ENCODE measurements at regions not wholly inside any gene's neighbourhood (a gene's known extent, or its start where the extent isn't known, plus 50 kb on each side); places are given as distances from the start of the nearest gene placed in this dataset.

DNA sequence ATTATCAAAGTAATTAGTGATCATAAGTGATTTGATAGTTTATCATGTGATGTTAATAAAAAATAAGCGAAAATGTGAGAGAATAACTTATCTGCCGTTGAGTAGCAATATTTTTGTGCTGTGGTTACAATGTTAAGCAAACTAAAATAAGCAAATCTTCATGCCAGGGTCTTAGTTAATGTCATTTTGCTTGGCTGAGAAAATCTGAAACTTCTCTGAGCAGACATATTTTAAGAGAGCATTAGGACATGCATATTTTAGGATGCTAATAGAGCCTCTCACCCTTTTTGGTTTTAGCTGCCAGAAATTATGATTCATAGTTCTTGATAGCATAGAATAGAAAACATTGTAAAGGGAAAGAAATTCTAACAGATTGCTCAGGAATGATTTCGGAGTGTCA is 233.5 kb upstream of the ZEB2 start:
- TF ChIP-seq, protein P1, sequence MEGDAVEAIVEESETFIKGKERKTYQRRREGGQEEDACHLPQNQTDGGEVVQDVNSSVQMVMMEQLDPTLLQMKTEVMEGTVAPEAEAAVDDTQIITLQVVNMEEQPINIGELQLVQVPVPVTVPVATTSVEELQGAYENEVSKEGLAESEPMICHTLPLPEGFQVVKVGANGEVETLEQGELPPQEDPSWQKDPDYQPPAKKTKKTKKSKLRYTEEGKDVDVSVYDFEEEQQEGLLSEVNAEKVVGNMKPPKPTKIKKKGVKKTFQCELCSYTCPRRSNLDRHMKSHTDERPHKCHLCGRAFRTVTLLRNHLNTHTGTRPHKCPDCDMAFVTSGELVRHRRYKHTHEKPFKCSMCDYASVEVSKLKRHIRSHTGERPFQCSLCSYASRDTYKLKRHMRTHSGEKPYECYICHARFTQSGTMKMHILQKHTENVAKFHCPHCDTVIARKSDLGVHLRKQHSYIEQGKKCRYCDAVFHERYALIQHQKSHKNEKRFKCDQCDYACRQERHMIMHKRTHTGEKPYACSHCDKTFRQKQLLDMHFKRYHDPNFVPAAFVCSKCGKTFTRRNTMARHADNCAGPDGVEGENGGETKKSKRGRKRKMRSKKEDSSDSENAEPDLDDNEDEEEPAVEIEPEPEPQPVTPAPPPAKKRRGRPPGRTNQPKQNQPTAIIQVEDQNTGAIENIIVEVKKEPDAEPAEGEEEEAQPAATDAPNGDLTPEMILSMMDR (IDR thresholded peaks at IDR 0.05; ENCODE audit: insufficient read depth, low read depth, low read length): no peak
- TF ChIP-seq EZH2 (IDR thresholded peaks at IDR 0.05; ENCODE audit: insufficient read depth, low read length): no peak

Measured in astrocyte (in vitro differentiated cells and primary cell).